22Rv1 (cell line): ENCODE measurements at regions not wholly inside any gene's neighbourhood (a gene's known extent, or its start where the extent isn't known, plus 50 kb on each side); places are given as distances from the start of the nearest gene placed in this dataset.

Experiments used
- ZFX ChIP-seq: fragments of 450-650 bp; IDR thresholded peaks from 2 replicates; pipeline ENCODE4 v1.6.1; 2017; ENCODE audit warnings: antibody characterized with exemption, borderline replicate concordance
- TF ChIP-seq, protein P1 (sequence below): fragments of 450-650 bp; IDR thresholded peaks from 2 replicates; pipeline ENCODE4 v1.5.1; 2017; ENCODE audit warnings: mild to moderate bottlenecking

- TF ChIP-seq, protein P1, sequence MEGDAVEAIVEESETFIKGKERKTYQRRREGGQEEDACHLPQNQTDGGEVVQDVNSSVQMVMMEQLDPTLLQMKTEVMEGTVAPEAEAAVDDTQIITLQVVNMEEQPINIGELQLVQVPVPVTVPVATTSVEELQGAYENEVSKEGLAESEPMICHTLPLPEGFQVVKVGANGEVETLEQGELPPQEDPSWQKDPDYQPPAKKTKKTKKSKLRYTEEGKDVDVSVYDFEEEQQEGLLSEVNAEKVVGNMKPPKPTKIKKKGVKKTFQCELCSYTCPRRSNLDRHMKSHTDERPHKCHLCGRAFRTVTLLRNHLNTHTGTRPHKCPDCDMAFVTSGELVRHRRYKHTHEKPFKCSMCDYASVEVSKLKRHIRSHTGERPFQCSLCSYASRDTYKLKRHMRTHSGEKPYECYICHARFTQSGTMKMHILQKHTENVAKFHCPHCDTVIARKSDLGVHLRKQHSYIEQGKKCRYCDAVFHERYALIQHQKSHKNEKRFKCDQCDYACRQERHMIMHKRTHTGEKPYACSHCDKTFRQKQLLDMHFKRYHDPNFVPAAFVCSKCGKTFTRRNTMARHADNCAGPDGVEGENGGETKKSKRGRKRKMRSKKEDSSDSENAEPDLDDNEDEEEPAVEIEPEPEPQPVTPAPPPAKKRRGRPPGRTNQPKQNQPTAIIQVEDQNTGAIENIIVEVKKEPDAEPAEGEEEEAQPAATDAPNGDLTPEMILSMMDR = no peak
- no peak for TF ChIP-seq ZFX
Observed at GRCh38 chr13:109362616-109363015, 423.8 kb downstream of the IRS2 start.
